GM12878 (cell line): ENCODE measurements at regions not wholly inside any gene's neighbourhood (a gene's known extent, or its start where the extent isn't known, plus 50 kb on each side); places are given as distances from the start of the nearest gene placed in this dataset.

Experiments
- HCFC1 ChIP-seq: fragments of 150-350 bp; IDR thresholded peaks from 2 replicates; pipeline ENCODE4 v1.6.1; 2014; ENCODE audit warnings: low read length
- TF ChIP-seq, protein P1 (sequence below): IDR thresholded peaks from 2 replicates; pipeline ENCODE4 v1.6.1; 2011; ENCODE audit warnings: borderline replicate concordance, low read depth, mild to moderate bottlenecking, moderate library complexity, mixed read lengths, low read length; ENCODE audit not compliant: insufficient read depth; ENCODE audit errors: extremely low read length

DNA sequence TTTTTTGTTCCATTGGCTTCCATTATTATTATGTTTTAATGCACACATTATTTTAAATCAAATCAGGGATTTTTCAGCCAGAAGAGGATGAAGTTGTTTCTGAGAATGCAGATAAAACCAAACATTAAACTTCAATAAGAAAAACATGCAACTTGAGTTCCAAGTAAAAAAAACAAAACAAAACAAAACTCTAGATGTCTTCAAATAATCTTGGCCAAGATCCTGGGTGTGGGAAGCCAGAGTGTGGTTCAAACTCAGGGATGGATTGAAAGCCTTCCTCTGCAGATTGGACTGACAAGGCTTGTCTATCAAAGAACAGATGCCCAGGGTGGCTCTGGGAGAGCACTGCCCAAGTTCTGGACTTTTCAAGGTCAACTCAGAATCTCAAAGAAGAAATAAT lies 134.1 kb downstream of the LCA5 start:
- TF ChIP-seq, protein P1, sequence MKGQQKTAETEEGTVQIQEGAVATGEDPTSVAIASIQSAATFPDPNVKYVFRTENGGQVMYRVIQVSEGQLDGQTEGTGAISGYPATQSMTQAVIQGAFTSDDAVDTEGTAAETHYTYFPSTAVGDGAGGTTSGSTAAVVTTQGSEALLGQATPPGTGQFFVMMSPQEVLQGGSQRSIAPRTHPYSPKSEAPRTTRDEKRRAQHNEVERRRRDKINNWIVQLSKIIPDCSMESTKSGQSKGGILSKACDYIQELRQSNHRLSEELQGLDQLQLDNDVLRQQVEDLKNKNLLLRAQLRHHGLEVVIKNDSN, result no peak
- TF ChIP-seq HCFC1, result no peak
